OCI-LY1 (cell line): ENCODE measurements at regions not wholly inside any gene's neighbourhood (a gene's known extent, or its start where the extent isn't known, plus 50 kb on each side); places are given as distances from the start of the nearest gene placed in this dataset.

ENCODE experiments used
- EZH2 ChIP-seq: fragments of 200-600 bp; sonication (generic), shearing (Covaris generic); IDR thresholded peaks from 2 replicates; pipeline ENCODE4 v1.8.0; 2017; ENCODE audit warnings: borderline replicate concordance, mixed run types, mild to moderate bottlenecking, antibody characterized with exemption, low read length, moderate library complexity, mixed read lengths
- TF ChIP-seq, protein P1 (sequence below): fragments of 200-600 bp; sonication (generic), shearing (Covaris generic); IDR thresholded peaks from 2 replicates; pipeline ENCODE4 v1.5.1; 2017; ENCODE audit warnings: mild to moderate bottlenecking, antibody characterized with exemption, low read length, moderate library complexity, mixed read lengths

DNA sequence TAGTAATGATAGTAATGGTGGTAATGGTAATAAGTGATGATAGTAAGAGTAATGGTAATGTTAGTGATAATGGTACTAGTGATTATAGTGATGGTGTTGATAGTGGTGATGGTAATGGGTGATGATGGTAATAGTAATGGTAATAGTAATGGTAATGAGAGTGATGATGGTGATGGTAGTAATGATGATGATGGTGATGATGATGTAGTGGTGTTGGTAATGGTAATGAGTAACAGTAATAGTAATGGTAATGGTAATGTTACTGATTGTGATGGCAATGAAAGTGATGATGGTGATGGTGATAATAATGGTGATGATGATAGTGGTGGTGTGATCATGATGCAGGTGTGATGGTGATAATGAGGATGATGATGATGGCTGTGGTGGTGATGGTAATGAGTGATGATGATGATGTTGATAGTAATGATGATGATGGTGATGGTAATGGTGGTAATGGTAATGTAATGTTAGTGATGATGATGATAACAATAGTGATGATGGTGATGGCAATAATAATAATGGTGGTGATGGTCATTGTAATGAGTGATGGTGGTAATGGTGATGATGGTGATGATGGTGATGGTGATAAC is 235.0 kb downstream of the MATN1 start:
- TF ChIP-seq, protein P1, sequence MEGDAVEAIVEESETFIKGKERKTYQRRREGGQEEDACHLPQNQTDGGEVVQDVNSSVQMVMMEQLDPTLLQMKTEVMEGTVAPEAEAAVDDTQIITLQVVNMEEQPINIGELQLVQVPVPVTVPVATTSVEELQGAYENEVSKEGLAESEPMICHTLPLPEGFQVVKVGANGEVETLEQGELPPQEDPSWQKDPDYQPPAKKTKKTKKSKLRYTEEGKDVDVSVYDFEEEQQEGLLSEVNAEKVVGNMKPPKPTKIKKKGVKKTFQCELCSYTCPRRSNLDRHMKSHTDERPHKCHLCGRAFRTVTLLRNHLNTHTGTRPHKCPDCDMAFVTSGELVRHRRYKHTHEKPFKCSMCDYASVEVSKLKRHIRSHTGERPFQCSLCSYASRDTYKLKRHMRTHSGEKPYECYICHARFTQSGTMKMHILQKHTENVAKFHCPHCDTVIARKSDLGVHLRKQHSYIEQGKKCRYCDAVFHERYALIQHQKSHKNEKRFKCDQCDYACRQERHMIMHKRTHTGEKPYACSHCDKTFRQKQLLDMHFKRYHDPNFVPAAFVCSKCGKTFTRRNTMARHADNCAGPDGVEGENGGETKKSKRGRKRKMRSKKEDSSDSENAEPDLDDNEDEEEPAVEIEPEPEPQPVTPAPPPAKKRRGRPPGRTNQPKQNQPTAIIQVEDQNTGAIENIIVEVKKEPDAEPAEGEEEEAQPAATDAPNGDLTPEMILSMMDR, result no peak
- no peak for TF ChIP-seq EZH2
